ENCODE measurements at regions not wholly inside any gene's neighbourhood (a gene's known extent, or its start where the extent isn't known, plus 50 kb on each side); places are given as distances from the start of the nearest gene placed in this dataset.

GRCh38 chr7:106535234-106535932 lies 125.6 kb downstream of the CCDC71L start:
- TF ChIP-seq POLR2AphosphoS5 (IDR thresholded peaks at IDR 0.05) (no peak), CTCF (IDR thresholded peaks at IDR 0.05 in 8 of 11, conservative IDR thresholded peaks at IDR 0.05 in 3 of 11) (no peak)

All from spleen (tissue), 7 donors.